Fibroblast of villous mesenchyme (primary cell): ENCODE measurements at regions not wholly inside any gene's neighbourhood (a gene's known extent, or its start where the extent isn't known, plus 50 kb on each side); places are given as distances from the start of the nearest gene placed in this dataset.

ENCODE experiments used
- DNase-seq: peaks from one replicate; pipeline ENCODE4 v3.0.0-alpha.2; 2010; ENCODE audit warnings: low read depth
- H3K4me3 ChIP-seq: 2 replicates; pipeline ENCODE4 v1.5.1; 2011; ENCODE audit warnings: low read depth, mild to moderate bottlenecking, low read length
- TF ChIP-seq, protein P1 (sequence below): IDR thresholded peaks from 2 replicates; pipeline ENCODE4 v1.5.1; 2012; ENCODE audit warnings: low read depth, mild to moderate bottlenecking, low read length; ENCODE audit not compliant: insufficient read depth

GRCh38 chr6:14269436-14269835 lies 151.9 kb downstream of the CD83 start:
- TF ChIP-seq, protein P1, sequence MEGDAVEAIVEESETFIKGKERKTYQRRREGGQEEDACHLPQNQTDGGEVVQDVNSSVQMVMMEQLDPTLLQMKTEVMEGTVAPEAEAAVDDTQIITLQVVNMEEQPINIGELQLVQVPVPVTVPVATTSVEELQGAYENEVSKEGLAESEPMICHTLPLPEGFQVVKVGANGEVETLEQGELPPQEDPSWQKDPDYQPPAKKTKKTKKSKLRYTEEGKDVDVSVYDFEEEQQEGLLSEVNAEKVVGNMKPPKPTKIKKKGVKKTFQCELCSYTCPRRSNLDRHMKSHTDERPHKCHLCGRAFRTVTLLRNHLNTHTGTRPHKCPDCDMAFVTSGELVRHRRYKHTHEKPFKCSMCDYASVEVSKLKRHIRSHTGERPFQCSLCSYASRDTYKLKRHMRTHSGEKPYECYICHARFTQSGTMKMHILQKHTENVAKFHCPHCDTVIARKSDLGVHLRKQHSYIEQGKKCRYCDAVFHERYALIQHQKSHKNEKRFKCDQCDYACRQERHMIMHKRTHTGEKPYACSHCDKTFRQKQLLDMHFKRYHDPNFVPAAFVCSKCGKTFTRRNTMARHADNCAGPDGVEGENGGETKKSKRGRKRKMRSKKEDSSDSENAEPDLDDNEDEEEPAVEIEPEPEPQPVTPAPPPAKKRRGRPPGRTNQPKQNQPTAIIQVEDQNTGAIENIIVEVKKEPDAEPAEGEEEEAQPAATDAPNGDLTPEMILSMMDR: no peak
- DNase-seq: no peak
- no peak overlapping the region for H3K4me3 ChIP-seq

GRCh38 chr6:14270142-14270893 lies 152.7 kb downstream of the CD83 start:
- H3K4me3 ChIP-seq: no peak overlapping the region
- TF ChIP-seq, protein P1: no peak
- DNase-seq: no peak

- TF ChIP-seq, protein P1: no peak
- no peak overlapping the region for H3K4me3 ChIP-seq
- no peak for DNase-seq
These were observed 153.6 kb downstream of the CD83 start for GRCh38 chr6:14270925-14271788.

GRCh38 chr6:14271789-14272736 lies 154.5 kb downstream of the CD83 start:
- H3K4me3 ChIP-seq: no peak overlapping the region
- no peak for DNase-seq
- TF ChIP-seq, protein P1: no peak

DNA sequence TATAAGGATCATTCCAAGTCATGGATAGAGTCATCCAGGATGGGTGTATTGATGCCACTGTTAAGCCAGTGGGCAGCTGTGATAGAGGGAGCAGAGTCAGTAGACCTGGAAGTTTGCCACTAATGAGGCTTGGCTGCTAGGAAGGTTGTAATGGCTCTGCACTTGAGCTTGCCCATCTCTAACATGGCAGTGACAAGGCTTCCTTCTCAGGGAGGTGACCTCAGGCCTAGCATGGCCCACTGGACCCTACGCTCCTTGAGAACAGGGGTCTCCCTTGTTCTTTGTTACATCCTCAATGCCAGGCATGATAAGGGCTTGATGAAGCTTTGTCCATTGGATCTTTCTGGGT lies 155.1 kb downstream of the CD83 start:
- no peak for DNase-seq
- TF ChIP-seq, protein P1: no peak
- H3K4me3 ChIP-seq: no peak overlapping the region

- TF ChIP-seq, protein P1: no peak
- DNase-seq: no peak
These were observed 155.6 kb downstream of the CD83 start for GRCh38 chr6:14273191-14273590.

More at GRCh38 chr6:14273191-14273590, 155.6 kb downstream of the CD83 start:
- H3K4me3 ChIP-seq: no peak overlapping the region
